ENCODE measurements at regions not wholly inside any gene's neighbourhood (a gene's known extent, or its start where the extent isn't known, plus 50 kb on each side); places are given as distances from the start of the nearest gene placed in this dataset.

DNA sequence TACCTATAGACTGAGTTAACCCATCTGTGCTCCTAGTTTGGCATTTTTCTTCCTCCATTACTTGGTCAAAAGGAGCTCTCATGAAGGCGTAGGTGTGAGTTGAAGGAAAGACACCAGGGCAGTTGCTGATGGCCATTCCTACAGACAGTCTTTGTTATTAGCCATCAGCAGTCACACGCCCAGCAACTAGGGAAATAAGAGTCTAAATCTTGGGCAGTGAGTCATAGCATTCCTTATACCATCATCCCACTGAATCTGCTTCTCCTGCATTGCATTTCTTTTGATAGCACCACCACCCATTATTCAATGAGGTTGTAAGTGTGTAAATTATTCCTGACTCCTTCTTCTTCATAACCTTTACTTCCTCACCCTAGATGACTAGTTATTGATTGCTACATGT lies 150.9 kb upstream of the IGF1 start (continued):
- TF ChIP-seq, protein P1, sequence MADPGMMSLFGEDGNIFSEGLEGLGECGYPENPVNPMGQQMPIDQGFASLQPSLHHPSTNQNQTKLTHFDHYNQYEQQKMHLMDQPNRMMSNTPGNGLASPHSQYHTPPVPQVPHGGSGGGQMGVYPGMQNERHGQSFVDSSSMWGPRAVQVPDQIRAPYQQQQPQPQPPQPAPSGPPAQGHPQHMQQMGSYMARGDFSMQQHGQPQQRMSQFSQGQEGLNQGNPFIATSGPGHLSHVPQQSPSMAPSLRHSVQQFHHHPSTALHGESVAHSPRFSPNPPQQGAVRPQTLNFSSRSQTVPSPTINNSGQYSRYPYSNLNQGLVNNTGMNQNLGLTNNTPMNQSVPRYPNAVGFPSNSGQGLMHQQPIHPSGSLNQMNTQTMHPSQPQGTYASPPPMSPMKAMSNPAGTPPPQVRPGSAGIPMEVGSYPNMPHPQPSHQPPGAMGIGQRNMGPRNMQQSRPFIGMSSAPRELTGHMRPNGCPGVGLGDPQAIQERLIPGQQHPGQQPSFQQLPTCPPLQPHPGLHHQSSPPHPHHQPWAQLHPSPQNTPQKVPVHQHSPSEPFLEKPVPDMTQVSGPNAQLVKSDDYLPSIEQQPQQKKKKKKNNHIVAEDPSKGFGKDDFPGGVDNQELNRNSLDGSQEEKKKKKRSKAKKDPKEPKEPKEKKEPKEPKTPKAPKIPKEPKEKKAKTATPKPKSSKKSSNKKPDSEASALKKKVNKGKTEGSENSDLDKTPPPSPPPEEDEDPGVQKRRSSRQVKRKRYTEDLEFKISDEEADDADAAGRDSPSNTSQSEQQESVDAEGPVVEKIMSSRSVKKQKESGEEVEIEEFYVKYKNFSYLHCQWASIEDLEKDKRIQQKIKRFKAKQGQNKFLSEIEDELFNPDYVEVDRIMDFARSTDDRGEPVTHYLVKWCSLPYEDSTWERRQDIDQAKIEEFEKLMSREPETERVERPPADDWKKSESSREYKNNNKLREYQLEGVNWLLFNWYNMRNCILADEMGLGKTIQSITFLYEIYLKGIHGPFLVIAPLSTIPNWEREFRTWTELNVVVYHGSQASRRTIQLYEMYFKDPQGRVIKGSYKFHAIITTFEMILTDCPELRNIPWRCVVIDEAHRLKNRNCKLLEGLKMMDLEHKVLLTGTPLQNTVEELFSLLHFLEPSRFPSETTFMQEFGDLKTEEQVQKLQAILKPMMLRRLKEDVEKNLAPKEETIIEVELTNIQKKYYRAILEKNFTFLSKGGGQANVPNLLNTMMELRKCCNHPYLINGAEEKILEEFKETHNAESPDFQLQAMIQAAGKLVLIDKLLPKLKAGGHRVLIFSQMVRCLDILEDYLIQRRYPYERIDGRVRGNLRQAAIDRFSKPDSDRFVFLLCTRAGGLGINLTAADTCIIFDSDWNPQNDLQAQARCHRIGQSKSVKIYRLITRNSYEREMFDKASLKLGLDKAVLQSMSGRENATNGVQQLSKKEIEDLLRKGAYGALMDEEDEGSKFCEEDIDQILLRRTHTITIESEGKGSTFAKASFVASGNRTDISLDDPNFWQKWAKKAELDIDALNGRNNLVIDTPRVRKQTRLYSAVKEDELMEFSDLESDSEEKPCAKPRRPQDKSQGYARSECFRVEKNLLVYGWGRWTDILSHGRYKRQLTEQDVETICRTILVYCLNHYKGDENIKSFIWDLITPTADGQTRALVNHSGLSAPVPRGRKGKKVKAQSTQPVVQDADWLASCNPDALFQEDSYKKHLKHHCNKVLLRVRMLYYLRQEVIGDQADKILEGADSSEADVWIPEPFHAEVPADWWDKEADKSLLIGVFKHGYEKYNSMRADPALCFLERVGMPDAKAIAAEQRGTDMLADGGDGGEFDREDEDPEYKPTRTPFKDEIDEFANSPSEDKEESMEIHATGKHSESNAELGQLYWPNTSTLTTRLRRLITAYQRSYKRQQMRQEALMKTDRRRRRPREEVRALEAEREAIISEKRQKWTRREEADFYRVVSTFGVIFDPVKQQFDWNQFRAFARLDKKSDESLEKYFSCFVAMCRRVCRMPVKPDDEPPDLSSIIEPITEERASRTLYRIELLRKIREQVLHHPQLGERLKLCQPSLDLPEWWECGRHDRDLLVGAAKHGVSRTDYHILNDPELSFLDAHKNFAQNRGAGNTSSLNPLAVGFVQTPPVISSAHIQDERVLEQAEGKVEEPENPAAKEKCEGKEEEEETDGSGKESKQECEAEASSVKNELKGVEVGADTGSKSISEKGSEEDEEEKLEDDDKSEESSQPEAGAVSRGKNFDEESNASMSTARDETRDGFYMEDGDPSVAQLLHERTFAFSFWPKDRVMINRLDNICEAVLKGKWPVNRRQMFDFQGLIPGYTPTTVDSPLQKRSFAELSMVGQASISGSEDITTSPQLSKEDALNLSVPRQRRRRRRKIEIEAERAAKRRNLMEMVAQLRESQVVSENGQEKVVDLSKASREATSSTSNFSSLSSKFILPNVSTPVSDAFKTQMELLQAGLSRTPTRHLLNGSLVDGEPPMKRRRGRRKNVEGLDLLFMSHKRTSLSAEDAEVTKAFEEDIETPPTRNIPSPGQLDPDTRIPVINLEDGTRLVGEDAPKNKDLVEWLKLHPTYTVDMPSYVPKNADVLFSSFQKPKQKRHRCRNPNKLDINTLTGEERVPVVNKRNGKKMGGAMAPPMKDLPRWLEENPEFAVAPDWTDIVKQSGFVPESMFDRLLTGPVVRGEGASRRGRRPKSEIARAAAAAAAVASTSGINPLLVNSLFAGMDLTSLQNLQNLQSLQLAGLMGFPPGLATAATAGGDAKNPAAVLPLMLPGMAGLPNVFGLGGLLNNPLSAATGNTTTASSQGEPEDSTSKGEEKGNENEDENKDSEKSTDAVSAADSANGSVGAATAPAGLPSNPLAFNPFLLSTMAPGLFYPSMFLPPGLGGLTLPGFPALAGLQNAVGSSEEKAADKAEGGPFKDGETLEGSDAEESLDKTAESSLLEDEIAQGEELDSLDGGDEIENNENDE (IDR thresholded peaks at IDR 0.05; ENCODE audit: insufficient replicate concordance, low read length): no peak
- TF ChIP-seq KDM5A (IDR thresholded peaks at IDR 0.05; ENCODE audit: low read length): no peak
- TF ChIP-seq MAFK (IDR thresholded peaks at IDR 0.05; ENCODE audit: low read depth, low read length): no peak

Measured in H1 (cell line).